NCI-H2196 (cell line): ENCODE measurements at regions not wholly inside any gene's neighbourhood (a gene's known extent, or its start where the extent isn't known, plus 50 kb on each side); places are given as distances from the start of the nearest gene placed in this dataset.
"Not testable (repeated sequence)": the region's sequence is repeated elsewhere in the genome, so short reads cannot be mapped to it uniquely, and the experiment has no call there.

Source experiments
- DNase-seq: peaks from one replicate; lab custom pipeline; 2025; ENCODE audit not compliant: unreplicated experiment; lab: John Stamatoyannopoulos, UW

DNA sequence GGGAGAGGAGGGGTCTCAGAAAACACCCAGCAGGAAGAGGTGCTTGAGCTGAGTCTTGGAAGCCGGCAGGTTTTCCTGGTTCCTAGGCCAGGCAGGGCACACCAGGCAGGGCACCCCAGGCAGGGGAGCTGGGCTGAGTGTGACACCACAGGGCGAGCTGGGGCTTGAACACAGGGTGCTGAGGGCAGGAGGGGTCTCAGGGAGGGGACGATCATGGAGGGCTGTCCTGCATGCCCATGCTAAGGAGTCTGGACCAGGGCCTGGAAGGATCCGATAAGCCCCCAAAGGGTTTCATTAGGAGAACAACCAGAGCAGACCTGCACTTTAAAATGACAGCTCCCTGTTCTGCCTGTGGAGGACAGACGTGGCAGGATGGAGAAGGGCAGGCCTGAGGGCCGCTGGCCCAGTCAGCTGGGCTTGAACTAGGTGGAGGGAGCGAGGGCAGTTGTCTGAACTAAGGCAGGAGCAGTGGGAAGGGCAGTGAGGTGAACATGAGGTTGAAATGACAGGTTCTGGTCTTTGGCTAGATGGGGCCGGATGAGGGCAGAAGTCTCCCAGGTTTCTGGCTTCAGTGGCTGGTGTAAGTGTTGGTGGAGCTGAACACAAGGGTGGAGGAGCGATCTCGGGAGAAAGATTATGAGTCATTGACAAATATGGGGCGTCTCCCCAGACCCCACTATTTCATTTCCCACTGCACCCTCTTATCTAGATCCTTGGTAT, 171.0 kb upstream of the PZP start:
- no peak for DNase-seq

GRCh38 chr12:9378430-9378835, 170.2 kb upstream of the PZP start:
- DNase-seq = peak; percentile 1

- DNase-seq = no peak
These were observed 164.0 kb upstream of the PZP start for GRCh38 chr12:9372202-9372601.

- DNase-seq = no peak
These were observed 159.6 kb upstream of the PZP start for GRCh38 chr12:9367828-9368227.

DNA sequence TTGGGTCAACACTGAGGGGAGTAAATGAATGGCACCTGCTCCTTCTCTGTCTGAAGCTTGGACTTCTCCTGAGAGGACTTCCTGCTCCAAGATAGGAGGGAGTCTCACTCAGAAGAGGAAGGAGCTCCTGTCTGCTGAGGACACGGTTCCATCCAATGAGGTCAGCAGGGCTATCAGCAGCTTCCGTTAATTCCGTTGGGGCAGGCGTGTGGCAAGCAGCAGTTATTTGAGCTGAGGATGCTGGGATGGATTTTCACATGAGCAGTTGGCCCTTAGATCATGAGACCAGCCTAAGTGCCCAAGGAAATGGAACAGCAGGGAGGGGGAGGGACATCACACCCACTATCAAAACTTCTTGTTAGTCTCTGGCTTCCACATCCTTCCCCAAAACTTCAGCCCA, 159.0 kb upstream of the PZP start:
- DNase-seq = no peak

DNA sequence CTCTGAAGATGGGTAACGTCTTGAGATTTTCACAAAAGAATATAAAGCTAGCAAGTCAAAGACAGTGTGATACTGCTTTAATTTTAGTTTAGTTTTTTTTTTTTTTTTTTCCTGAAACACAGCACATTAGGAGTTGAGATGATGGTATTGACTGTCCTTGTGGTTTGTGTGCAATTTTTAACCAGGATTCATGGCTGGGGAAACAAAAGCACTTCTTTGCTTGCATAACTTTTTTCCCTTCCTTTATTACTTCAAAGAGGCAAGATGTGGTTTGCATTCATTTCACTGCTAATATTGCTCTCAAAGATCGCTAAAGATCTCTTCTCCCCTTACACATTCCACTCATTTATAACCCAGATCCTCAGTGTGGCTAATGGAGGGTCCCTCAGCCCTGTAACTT, 157.1 kb upstream of the PZP start:
- DNase-seq = no peak

DNA sequence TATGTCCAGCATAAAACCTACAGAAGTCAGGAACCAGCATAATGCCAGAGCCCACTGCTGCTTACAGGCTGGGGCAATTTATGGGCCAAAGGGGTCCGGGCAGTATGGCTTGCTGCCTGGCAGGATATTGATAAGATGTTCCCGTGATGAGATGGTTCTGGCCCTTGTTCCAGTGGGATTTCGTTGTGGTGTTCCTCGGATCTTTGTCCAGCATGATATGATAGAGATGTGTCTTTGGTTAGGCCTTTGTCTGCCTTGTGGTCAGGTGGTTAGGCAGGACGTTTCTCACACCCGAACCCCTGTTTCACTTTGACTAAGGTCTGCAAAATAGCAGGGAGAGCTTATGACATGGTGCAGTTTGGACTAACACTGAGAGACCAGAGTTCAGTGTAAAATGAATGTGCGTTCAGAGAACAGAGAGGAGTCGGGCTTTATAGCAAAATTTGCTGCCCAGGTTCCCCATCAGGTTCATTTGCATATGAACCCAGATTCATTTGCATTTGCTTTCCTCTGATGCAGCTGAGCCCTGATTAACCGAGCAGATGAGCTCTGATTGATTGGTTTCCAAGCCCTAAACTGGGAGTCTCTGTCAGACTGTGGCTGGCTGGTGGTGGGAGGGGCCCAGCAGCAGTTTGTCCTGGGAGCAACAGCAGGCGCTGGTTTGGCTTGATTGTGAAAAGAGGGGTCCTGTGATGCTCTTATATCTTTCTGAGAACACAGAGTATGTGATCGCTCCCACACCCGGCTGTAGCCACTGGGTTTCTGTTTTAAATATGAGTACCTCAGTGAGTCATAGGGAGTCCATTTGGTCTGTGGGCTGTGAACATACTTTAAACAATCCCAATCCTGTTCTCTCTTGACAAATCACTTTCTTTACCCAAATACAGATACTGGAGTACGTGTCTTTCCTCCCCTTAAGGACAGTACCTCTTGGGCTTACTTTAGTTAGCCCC, 156.3 kb upstream of the PZP start:
- no peak for DNase-seq

DNA sequence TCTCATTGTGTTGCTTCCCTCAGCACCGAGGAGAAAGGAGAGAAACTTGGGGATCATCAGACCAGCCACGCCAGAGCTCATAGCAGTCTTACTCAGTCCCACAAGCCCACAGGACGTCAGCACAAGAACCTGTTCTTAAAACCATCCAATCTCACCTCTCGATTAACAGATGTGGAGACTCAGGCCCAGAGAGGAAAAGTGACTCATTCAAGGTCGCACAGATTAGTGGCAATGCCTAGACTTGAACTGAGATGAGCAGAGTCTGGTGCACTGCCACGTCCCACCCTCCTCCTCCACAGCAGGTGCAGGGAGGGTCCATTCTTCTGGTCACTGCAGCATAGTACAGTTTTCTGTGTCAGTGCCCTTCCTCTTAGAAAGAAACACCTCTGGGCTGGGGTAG, 154.9 kb upstream of the PZP start:
- DNase-seq = no peak

DNA sequence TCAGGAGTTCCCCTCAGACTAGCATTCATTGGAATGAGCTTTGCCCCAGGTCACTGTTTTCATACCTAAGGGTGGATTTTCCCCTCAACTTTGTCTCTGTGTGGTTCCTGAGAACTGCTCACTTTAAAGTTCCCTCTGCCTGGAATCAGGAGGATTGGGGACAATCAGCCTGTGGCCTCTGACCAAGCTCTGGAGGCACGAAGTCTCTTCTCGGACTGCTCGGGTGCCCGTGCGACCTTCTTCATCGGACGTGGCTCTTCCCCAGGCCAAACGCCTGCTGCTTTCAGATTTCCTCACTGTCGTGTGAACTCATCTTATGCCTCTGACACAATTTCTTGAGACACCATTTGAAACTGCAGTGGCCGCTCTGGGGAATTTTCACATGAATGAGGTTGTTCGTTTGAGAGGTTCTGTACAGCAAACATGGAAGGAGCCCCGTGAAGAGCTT, 153.7 kb upstream of the PZP start:
- no peak for DNase-seq

DNA sequence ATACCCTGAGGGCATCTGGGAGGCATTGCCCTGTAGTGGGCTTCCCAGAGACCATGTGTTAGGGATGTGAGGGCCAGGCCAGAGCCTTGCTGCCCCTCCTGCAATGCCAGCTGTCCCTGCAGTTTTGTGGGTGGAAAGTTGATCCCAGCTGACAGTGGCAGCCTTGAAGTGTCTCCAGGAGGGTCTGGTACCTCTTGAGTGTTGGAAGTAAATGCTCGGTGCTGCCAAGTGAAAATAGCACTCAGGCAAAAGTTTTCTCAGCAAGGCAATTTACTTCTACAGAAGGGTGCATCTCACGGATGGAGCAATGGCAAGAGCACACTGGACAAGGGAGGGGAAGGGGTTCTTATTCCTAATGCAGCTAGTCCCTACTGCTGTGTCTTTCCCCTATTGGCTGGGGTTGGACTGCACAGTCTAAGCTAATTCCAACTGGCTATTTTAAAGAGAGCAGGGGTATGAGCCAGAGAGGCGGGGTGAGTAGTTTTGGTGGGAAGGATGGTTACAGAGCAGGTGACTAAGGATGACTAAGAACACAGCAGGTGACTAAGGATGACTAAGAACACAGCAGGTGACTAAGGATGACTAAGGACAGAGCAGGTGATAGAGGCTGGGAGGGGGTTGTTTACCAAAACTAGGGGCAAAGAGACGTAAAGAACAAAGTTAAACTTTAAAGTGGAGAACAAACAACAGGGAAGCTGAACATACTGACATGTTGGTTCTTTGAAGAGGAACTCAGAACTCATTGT, 146.0 kb upstream of the PZP start:
- not testable (repeated sequence) for DNase-seq

- no peak for DNase-seq
These were observed 142.9 kb upstream of the PZP start for GRCh38 chr12:9351136-9351535.

DNA sequence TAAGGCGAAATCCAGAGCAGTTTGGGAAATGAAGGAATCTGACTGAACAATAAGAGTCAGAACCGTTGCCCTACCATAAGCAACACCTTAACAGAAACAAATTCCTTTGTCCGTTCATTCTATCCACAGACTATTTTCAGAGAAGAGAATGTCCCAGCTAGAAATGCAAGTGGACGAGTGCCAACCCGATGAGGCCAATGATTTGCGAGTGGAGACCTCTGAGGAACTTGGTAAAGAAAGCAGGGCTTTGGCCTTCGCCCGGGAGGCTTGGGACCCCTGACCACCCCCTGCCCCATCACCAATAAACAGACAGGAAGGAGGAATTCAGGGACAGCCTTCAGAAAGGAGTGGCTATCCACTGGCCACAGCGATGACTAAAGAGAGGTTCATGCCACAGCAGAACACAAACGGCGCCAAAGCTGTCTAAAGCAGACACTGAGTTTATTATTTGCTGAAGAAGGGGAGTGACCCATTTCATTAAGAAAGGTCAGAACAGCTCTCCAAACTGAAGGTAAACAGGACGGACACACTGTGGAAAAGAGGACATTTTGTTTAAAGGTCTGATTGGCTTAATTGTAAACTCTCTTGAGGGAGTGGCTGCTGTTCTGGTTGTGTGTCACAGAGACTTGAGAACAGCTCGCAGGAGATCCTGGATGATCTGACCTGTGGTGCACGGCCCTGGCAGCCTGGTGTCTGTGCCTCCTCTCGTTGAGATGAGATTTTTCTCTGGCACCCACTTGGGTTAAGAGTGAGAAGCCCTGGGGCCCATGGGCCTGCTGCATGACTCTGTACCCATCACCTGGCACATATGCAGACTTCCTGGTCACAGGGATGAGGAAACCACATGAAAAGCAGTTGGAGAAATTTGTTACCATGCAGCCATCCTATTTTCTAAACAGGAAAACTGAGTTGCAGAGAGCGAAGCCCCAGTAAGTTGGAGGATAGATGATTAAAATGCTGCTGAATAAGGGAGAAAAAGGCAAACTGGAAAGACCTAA, 142.0 kb upstream of the PZP start:
- DNase-seq = no peak

GRCh38 chr12:9348906-9349518, 140.8 kb upstream of the PZP start:
- DNase-seq = no peak

DNA sequence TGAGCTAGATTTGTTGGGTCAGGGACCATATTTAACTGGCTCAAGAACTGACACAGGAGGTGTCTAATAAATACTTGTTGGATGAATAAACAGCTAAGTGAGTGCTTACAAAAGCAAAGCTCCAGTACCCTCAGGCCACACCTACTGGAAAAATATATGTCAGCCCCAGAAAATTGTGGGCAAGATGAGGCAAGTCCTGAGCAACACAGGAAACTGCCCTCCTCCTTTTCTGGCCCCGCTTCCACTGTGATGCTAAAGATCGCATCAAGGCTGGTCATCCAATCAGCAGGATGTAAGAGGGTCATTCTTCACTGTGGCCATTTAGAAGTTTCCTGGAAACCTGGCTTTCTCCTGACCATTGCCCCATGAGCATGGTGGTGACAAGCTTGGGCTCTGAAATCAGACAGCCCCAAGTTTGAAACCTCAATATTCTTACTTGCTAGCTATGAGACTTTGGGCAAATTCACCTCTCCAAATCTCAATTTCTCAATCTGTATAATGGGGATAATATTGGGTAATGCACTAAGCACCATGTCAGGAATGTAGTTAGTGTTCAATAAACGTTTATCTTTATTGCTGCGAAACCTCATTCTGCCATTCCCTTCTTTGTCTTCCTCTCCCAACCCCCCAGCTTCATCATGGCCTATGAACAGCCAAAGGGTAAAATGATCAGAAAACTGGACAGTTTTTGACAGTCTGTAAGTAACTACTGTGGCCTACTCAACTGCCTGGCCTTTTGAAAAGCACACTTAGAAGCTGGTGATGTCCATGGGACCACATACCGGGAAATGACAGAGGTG, 139.3 kb upstream of the PZP start:
- DNase-seq = no peak

DNA sequence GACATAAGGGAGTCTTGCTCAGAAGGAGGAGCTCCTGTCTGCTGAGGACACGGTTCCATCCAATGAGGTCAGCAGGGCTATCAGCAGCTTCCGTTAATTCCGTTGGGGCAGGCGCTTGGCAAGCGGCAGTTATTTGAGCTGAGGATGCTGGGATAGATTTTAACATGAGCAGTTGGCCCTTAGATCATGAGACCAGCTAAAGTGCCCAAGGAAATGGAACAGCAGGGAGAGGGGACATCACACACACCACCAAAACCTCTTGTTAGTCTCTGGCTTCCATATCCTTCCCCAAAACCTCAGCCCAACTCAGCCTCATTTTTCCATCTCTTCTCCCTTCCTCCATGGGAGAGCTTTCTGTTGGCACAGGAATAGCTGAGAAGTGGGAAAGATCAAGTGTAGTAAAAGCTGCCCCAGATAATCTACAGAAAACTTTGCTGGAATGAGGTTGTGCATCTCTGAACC, 138.7 kb upstream of the PZP start:
- DNase-seq = no peak

DNA sequence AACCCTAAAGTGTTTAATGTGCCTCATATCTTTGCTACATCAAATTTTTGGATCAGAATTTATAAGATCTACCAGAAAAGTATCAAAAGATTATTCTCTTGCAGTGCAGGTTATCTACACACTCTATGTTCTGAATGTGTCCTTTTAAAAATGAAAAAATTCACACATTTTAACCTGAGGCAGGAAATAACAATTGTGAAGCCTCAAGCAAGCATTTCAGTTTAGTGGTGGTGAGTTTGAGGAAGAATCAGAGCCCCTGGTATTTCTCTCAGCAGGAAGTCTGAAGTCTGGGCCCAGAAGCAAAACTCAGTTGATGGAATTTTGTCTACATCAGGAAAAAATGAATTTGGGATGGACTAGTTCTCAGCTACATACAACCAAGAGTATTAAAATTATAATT, 137.0 kb upstream of the PZP start:
- DNase-seq = no peak

DNA sequence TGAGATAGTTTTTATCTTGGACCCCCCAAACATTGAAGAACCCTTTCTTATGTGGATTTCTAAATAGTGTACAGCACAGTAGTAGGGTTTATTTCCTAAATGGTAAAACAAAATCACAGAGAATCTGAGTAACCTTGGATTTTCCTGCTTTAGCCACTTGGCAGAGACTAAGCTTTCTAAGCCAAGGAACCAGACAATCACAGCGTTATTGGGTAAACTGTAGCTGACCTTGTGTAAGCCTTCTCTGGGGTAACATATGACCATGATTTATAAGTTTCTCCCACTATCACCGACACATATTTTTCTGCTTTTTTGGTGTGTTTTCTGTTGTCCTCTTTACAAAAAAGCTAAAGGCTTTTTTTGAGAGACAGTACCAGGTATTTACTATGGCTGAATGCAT, 136.3 kb upstream of the PZP start:
- DNase-seq = no peak

DNA sequence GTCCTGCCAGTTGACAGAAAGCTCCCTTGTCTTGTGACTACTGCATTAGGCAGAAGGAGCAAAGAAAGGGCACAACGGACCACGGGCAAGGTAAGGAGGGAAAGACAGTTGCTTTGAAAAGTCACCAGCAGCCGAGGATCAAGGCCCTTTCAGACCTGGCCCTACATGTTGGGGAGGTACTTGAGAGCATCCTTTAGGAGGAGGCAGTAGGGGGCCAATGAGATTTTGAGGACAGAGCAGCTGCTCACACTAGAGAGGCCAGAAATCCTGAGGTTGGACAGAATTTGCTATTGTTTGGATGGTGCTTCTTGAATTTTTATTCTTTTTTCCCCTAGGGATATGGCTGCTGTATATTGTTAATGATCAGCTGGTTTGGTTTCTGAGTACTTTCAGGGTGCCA, 135.5 kb upstream of the PZP start:
- DNase-seq = no peak
